ENCODE measurements at regions not wholly inside any gene's neighbourhood (a gene's known extent, or its start where the extent isn't known, plus 50 kb on each side); places are given as distances from the start of the nearest gene placed in this dataset.

- peaks cover 6% of the 10 kb centered on the region for H3K4me1 Mint-ChIP-seq
- H3K27me3 Mint-ChIP-seq (ENCODE audit: insufficient read depth), result no peaks in the 10 kb centered on the region
- H3K9me3 Mint-ChIP-seq, result no peaks in the 10 kb centered on the region
- WGBS, 2 experiments (ENCODE audit: insufficient coverage in 1 of 2, insufficient read length in 1 of 2), result 92 to 100% methylated on average over 1 of the region's 1 CpG
- H3K36me3 Mint-ChIP-seq (ENCODE audit: low read depth), result no peaks in the 10 kb centered on the region
- no peaks in the 10 kb centered on the region for H3K4me1 ChIP-seq (ENCODE audit: control insufficient read depth, insufficient read depth, low read length)
- no peak overlapping the region for H3K4me3 Mint-ChIP-seq
- no peaks in the 10 kb centered on the region for H3K9me3 ChIP-seq (ENCODE audit: control insufficient read depth, low read length)
- H3K27ac Mint-ChIP-seq, result no peak overlapping the region
- DNase-seq, result no peak
- no peak overlapping the region for H3K4me3 ChIP-seq (ENCODE audit: low read length)
- no peaks in the 10 kb centered on the region for H3K27me3 ChIP-seq (ENCODE audit: control insufficient read depth, insufficient read depth, low read length, poor library complexity, severe bottlenecking)
- no peak overlapping the region for H3K9ac ChIP-seq (ENCODE audit: extremely low read depth, low read length, poor library complexity, severe bottlenecking)
- no peak overlapping the region for H3K27ac ChIP-seq (ENCODE audit: low read depth, low read length)
- H3K36me3 ChIP-seq (ENCODE audit: control insufficient read depth, insufficient read depth, low read length), result no peaks in the 10 kb centered on the region
- TF ChIP-seq, protein P1, sequence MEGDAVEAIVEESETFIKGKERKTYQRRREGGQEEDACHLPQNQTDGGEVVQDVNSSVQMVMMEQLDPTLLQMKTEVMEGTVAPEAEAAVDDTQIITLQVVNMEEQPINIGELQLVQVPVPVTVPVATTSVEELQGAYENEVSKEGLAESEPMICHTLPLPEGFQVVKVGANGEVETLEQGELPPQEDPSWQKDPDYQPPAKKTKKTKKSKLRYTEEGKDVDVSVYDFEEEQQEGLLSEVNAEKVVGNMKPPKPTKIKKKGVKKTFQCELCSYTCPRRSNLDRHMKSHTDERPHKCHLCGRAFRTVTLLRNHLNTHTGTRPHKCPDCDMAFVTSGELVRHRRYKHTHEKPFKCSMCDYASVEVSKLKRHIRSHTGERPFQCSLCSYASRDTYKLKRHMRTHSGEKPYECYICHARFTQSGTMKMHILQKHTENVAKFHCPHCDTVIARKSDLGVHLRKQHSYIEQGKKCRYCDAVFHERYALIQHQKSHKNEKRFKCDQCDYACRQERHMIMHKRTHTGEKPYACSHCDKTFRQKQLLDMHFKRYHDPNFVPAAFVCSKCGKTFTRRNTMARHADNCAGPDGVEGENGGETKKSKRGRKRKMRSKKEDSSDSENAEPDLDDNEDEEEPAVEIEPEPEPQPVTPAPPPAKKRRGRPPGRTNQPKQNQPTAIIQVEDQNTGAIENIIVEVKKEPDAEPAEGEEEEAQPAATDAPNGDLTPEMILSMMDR (conservative IDR thresholded peaks at IDR 0.05), result no peak
These were observed 601.1 kb upstream of the PRKX start for GRCh38 chrX:4314586-4314985.

GRCh38 chrX:4277122-4277521, 563.7 kb upstream of the PRKX start:
- Histone ChIP-seq H3K4me3 (ENCODE audit: low read length) (no peak overlapping the region), H3K36me3 (ENCODE audit: control insufficient read depth, insufficient read depth, low read length) (no peaks in the 10 kb centered on the region), H3K27me3 (ENCODE audit: control insufficient read depth, insufficient read depth, low read length, poor library complexity, severe bottlenecking) (no peaks in the 10 kb centered on the region), H3K9me3 (ENCODE audit: control insufficient read depth, low read length) (no peaks in the 10 kb centered on the region), H3K27ac (ENCODE audit: low read depth, low read length) (no peak overlapping the region), H3K4me1 (ENCODE audit: control insufficient read depth, insufficient read depth, low read length) (no peaks in the 10 kb centered on the region), H3K9ac (ENCODE audit: extremely low read depth, low read length, poor library complexity, severe bottlenecking) (no peak overlapping the region)
- Mint-ChIP-seq H3K27me3 (ENCODE audit: insufficient read depth) (no peaks in the 10 kb centered on the region), H3K9me3 (peaks cover 11% of the 10 kb centered on the region), H3K36me3 (ENCODE audit: low read depth) (no peaks in the 10 kb centered on the region), H3K27ac (no peak overlapping the region), H3K4me1 (no peaks in the 10 kb centered on the region), H3K4me3 (no peak overlapping the region)
- TF ChIP-seq, protein P1 (conservative IDR thresholded peaks at IDR 0.05), result peak; percentile 70
- peak; percentile 55 for DNase-seq
- WGBS, 2 experiments (ENCODE audit: insufficient coverage in 1 of 2, insufficient read length in 1 of 2), result 68% methylated on average over 2 of the region's 4 CpGs; no CpG with 5 or more reads in 1 of the 2 experiments

- H3K27me3 Mint-ChIP-seq (ENCODE audit: insufficient read depth), result no peaks in the 10 kb centered on the region
- no peaks in the 10 kb centered on the region for H3K9me3 ChIP-seq (ENCODE audit: control insufficient read depth, low read length)
- no peak overlapping the region for H3K9ac ChIP-seq (ENCODE audit: extremely low read depth, low read length, poor library complexity, severe bottlenecking)
- no peak overlapping the region for H3K4me3 ChIP-seq (ENCODE audit: low read length)
- no peaks in the 10 kb centered on the region for H3K36me3 ChIP-seq (ENCODE audit: control insufficient read depth, insufficient read depth, low read length)
- no peaks in the 10 kb centered on the region for H3K9me3 Mint-ChIP-seq
- H3K27ac Mint-ChIP-seq, result no peak overlapping the region
- no peaks in the 10 kb centered on the region for H3K27me3 ChIP-seq (ENCODE audit: control insufficient read depth, insufficient read depth, low read length, poor library complexity, severe bottlenecking)
- TF ChIP-seq, protein P1 (conservative IDR thresholded peaks at IDR 0.05), result peak; percentile 68
- no peak for DNase-seq
- H3K36me3 Mint-ChIP-seq (ENCODE audit: low read depth), result no peaks in the 10 kb centered on the region
- peaks cover 15% of the 10 kb centered on the region for H3K4me1 Mint-ChIP-seq
- WGBS, 2 experiments (ENCODE audit: insufficient coverage in 1 of 2, insufficient read length in 1 of 2), result 27 to 80% methylated on average over 1 to 2 of the region's 2 CpGs
- H3K4me1 ChIP-seq (ENCODE audit: control insufficient read depth, insufficient read depth, low read length), result no peaks in the 10 kb centered on the region
- H3K27ac ChIP-seq (ENCODE audit: low read depth, low read length), result no peak overlapping the region
- H3K4me3 Mint-ChIP-seq, result no peak overlapping the region
These were observed 555.2 kb upstream of the PRKX start for GRCh38 chrX:4268676-4269075.
